A673 (cell line): ENCODE measurements at regions not wholly inside any gene's neighbourhood (a gene's known extent, or its start where the extent isn't known, plus 50 kb on each side); places are given as distances from the start of the nearest gene placed in this dataset.

ENCODE experiments used
- CTCF ChIP-seq: fragments of 300-800, 200-600 bp; sonication (generic); conservative IDR thresholded peaks from 2 replicates; pipeline ENCODE4 v1.5.1; 2017; ENCODE audit warnings: low read depth, mild to moderate bottlenecking, antibody characterized with exemption, low read length, moderate library complexity, mixed read lengths
- EZH2 ChIP-seq: fragments of 200-600 bp; sonication (generic); IDR thresholded peaks from 2 replicates; pipeline ENCODE4 v1.6.1; 2017; ENCODE audit warnings: borderline replicate concordance, low read depth, mild to moderate bottlenecking, mixed read lengths, antibody characterized with exemption, low read length; ENCODE audit not compliant: poor library complexity, severe bottlenecking

GRCh38 chr6:71676298-71676697 lies 210.1 kb upstream of the RIMS1 start:
- TF ChIP-seq CTCF, result no peak
- TF ChIP-seq EZH2, result no peak
